ENCODE measurements at regions not wholly inside any gene's neighbourhood (a gene's known extent, or its start where the extent isn't known, plus 50 kb on each side); places are given as distances from the start of the nearest gene placed in this dataset.

DNA sequence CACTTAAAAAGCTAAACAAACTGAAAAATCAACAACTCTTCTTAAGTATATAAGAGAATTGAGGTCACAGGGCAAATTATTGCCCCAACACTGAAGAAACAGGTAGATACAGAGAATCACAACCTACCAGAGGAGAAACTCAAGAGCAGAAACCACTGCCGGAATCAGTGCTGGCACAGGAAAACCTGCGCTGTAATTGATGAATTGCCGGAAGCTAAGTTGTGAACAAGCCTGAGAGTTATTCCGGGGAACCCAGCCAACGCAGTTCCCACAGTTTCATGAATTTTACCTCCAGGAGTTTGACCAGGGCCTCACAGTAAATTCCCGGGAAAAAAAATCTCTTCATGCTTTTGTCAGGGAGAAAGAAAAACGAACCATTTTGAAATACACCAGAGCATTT is 657.1 kb upstream of the BRINP3 start:
- TF ChIP-seq, protein P1, sequence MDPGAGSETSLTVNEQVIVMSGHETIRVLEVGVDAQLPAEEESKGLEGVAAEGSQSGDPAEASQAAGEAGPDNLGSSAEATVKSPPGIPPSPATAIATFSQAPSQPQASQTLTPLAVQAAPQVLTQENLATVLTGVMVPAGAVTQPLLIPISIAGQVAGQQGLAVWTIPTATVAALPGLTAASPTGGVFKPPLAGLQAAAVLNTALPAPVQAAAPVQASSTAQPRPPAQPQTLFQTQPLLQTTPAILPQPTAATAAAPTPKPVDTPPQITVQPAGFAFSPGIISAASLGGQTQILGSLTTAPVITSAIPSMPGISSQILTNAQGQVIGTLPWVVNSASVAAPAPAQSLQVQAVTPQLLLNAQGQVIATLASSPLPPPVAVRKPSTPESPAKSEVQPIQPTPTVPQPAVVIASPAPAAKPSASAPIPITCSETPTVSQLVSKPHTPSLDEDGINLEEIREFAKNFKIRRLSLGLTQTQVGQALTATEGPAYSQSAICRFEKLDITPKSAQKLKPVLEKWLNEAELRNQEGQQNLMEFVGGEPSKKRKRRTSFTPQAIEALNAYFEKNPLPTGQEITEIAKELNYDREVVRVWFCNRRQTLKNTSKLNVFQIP (CRISPR knock-in tag; IDR thresholded peaks at IDR 0.05; ENCODE audit: borderline replicate concordance, low read depth) = no peak
- TF ChIP-seq, protein P2, sequence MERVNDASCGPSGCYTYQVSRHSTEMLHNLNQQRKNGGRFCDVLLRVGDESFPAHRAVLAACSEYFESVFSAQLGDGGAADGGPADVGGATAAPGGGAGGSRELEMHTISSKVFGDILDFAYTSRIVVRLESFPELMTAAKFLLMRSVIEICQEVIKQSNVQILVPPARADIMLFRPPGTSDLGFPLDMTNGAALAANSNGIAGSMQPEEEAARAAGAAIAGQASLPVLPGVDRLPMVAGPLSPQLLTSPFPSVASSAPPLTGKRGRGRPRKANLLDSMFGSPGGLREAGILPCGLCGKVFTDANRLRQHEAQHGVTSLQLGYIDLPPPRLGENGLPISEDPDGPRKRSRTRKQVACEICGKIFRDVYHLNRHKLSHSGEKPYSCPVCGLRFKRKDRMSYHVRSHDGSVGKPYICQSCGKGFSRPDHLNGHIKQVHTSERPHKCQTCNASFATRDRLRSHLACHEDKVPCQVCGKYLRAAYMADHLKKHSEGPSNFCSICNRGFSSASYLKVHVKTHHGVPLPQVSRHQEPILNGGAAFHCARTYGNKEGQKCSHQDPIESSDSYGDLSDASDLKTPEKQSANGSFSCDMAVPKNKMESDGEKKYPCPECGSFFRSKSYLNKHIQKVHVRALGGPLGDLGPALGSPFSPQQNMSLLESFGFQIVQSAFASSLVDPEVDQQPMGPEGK (CRISPR knock-in tag; IDR thresholded peaks at IDR 0.05; ENCODE audit: borderline replicate concordance) = no peak
- no peak for TF ChIP-seq ARNTL (CRISPR knock-in tag; IDR thresholded peaks at IDR 0.05; ENCODE audit: borderline replicate concordance, low read depth)
- no peak for TF ChIP-seq OSR1 (CRISPR knock-in tag; IDR thresholded peaks at IDR 0.05)

Measured in SK-N-SH treated with all-trans-retinoic acid at 6 μM for 48 hours (cell line).